ENCODE measurements at regions not wholly inside any gene's neighbourhood (a gene's known extent, or its start where the extent isn't known, plus 50 kb on each side); places are given as distances from the start of the nearest gene placed in this dataset.

DNA sequence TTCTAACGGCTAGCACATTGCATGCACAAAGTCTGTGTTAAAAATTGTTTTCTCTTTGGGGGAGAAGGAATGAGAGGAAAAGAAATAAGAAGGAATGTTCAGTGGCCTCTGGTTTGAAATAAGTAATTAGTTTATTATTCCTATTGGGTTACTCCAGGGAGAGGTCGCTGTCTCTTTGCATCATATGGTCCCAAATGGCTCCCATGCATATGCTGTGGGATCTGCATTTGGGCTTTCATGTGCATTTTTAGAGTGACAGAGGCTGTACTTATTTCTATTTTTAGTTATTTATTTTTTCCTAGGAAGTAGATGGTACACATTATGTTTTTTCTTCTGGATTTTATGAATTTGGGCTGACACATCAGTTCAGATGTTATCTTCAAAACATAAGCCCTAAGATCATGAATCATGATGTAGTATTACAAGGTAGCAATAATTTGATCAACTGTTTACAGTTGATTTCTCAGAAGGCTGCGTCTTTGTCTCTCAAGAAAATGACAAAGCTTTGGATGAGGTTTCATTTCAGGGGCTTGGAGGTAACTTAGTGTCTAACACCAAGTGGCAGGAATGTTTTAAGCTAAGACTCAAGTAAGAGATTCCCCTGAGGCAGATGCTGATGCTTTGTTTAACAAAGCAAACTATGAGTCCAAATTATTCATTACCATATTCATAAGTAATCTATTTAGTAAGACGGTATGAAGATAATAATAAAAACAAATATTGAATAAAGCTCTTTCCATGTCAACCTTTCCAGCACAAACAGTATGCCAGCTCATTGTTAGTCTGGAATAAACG, 247.7 kb downstream of the NSUN3 start:
- no peaks in the 10 kb centered on the region for H3K79me2 ChIP-seq (ENCODE audit: low read depth)
- H3K4me1 Mint-ChIP-seq: peaks cover 8% of the 10 kb centered on the region
- no peak overlapping the region for H3K4me3 Mint-ChIP-seq

DNA sequence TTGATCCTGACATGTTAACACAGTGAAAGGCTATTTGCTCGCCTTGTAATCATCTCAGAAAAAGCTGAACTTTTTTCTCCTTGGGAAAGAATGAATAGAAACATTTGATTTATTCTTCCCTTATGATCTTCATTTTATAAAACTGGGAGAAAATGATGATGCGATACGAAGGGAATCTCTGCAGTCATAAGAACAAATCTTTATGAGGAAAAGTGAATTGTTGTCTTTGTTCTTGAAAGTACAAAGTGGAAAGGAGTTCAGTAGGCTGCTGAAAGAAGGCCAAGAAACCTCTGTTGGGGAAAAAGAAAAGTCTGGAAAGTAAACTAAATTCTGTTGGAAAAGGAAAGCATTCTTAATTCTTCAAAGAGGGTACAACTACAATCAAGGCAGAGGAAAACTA, 248.8 kb downstream of the NSUN3 start:
- Mint-ChIP-seq H3K27ac (no peak overlapping the region), H3K9me3 (no peaks in the 10 kb centered on the region), H3K27me3 (ENCODE audit: insufficient read depth, low read depth) (peaks cover 5% of the 10 kb centered on the region), H3K36me3 (no peaks in the 10 kb centered on the region), H3K4me1 (no peaks in the 10 kb centered on the region), H3K4me3 (no peak overlapping the region)
- no peaks in the 10 kb centered on the region for H3K27me3 ChIP-seq
- DNase-seq (ENCODE audit: low spot score): no peak
- no peak overlapping the region for H3K4me3 ChIP-seq
- H3K27ac ChIP-seq: no peak overlapping the region
- no peaks in the 10 kb centered on the region for H3K36me3 ChIP-seq
- H4K20me1 ChIP-seq (ENCODE audit: low read depth): no peaks in the 10 kb centered on the region
- H3K9ac ChIP-seq: no peak overlapping the region
- TF ChIP-seq EZH2 (IDR thresholded peaks at IDR 0.05) (no peak), EZH2phosphoT487 (IDR thresholded peaks at IDR 0.05) (no peak)
- no peaks in the 10 kb centered on the region for H3K9me3 ChIP-seq (ENCODE audit: low read depth)
- no peaks in the 10 kb centered on the region for H3K4me1 ChIP-seq
- H3F3A ChIP-seq (ENCODE audit: low read depth): no peaks in the 10 kb centered on the region
- H2AFZ ChIP-seq (replicated peaks): no peak overlapping the region
- H3K79me2 ChIP-seq (ENCODE audit: low read depth): no peaks in the 10 kb centered on the region
- no peak overlapping the region for H3K4me2 ChIP-seq

More for the DNA sequence above, 247.7 kb downstream of the NSUN3 start:
- Histone ChIP-seq H3F3A (ENCODE audit: low read depth) (peaks cover 7% of the 10 kb centered on the region), H4K20me1 (ENCODE audit: low read depth) (no peaks in the 10 kb centered on the region), H3K9ac (no peak overlapping the region), H3K9me3 (ENCODE audit: low read depth) (no peaks in the 10 kb centered on the region), H3K4me3 (no peak overlapping the region), H3K27me3 (no peaks in the 10 kb centered on the region), H3K36me3 (no peaks in the 10 kb centered on the region), H2AFZ (replicated peaks) (no peak overlapping the region), H3K4me2 (no peak overlapping the region), H3K27ac (no peak overlapping the region), H3K4me1 (peaks cover 7% of the 10 kb centered on the region)
- no peaks in the 10 kb centered on the region for H3K36me3 Mint-ChIP-seq
- TF ChIP-seq EZH2phosphoT487 (IDR thresholded peaks at IDR 0.05): no peak
- TF ChIP-seq, protein P1, sequence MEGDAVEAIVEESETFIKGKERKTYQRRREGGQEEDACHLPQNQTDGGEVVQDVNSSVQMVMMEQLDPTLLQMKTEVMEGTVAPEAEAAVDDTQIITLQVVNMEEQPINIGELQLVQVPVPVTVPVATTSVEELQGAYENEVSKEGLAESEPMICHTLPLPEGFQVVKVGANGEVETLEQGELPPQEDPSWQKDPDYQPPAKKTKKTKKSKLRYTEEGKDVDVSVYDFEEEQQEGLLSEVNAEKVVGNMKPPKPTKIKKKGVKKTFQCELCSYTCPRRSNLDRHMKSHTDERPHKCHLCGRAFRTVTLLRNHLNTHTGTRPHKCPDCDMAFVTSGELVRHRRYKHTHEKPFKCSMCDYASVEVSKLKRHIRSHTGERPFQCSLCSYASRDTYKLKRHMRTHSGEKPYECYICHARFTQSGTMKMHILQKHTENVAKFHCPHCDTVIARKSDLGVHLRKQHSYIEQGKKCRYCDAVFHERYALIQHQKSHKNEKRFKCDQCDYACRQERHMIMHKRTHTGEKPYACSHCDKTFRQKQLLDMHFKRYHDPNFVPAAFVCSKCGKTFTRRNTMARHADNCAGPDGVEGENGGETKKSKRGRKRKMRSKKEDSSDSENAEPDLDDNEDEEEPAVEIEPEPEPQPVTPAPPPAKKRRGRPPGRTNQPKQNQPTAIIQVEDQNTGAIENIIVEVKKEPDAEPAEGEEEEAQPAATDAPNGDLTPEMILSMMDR (IDR thresholded peaks at IDR 0.05): no peak
- TF ChIP-seq EZH2 (IDR thresholded peaks at IDR 0.05): no peak
- no peak for DNase-seq (ENCODE audit: low spot score)
- no peaks in the 10 kb centered on the region for H3K9me3 Mint-ChIP-seq
- H3K27ac Mint-ChIP-seq: no peak overlapping the region
- peaks cover 5% of the 10 kb centered on the region for H3K27me3 Mint-ChIP-seq (ENCODE audit: insufficient read depth, low read depth)

DNA sequence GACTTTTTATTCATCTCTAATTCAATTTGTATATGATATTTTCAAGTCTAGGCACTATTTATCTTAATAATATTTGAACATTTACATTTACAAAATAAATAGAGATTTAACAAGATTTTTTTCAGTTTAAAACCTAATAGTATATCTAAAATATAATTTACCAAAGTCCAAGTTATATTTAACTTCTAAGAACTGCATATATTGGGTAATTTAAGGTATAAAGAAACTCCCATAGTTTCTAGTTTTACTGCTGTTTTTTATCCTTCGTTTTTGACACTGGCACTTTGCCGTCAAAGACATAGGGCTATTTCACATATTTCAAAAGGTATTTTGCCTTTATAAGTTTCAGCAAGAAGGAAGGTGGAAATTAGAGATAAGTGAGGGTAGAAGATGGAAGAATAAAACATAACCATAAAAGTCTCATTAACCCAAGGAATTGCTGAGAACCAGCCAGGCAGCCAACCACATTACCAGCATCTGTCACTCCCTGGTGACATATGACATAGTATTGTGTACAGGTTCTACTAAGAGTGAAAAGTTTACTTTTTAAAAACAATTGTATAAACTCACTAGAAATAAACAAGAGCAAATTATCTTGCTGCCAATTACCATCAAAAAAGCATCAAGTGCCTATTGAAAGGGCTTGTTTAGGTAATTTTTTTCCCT, 251.5 kb downstream of the NSUN3 start:
- Histone ChIP-seq H3K27ac (no peak overlapping the region), H4K20me1 (ENCODE audit: low read depth) (no peaks in the 10 kb centered on the region), H3F3A (ENCODE audit: low read depth) (no peaks in the 10 kb centered on the region), H2AFZ (replicated peaks) (no peak overlapping the region), H3K9ac (no peak overlapping the region), H3K4me1 (no peaks in the 10 kb centered on the region), H3K9me3 (ENCODE audit: low read depth) (no peaks in the 10 kb centered on the region), H3K4me2 (no peak overlapping the region), H3K79me2 (ENCODE audit: low read depth) (no peaks in the 10 kb centered on the region), H3K4me3 (no peak overlapping the region), H3K27me3 (no peaks in the 10 kb centered on the region), H3K36me3 (no peaks in the 10 kb centered on the region)
- no peaks in the 10 kb centered on the region for H3K4me1 Mint-ChIP-seq
- H3K4me3 Mint-ChIP-seq: no peak overlapping the region
- H3K36me3 Mint-ChIP-seq: no peaks in the 10 kb centered on the region
- no peaks in the 10 kb centered on the region for H3K9me3 Mint-ChIP-seq
- no peak for TF ChIP-seq EZH2phosphoT487 (IDR thresholded peaks at IDR 0.05)
- TF ChIP-seq, protein P1 (IDR thresholded peaks at IDR 0.05): no peak
- TF ChIP-seq EZH2 (IDR thresholded peaks at IDR 0.05): no peak
- H3K27me3 Mint-ChIP-seq (ENCODE audit: insufficient read depth, low read depth): no peaks in the 10 kb centered on the region
- no peak for DNase-seq (ENCODE audit: low spot score)
- H3K27ac Mint-ChIP-seq: no peak overlapping the region

DNA sequence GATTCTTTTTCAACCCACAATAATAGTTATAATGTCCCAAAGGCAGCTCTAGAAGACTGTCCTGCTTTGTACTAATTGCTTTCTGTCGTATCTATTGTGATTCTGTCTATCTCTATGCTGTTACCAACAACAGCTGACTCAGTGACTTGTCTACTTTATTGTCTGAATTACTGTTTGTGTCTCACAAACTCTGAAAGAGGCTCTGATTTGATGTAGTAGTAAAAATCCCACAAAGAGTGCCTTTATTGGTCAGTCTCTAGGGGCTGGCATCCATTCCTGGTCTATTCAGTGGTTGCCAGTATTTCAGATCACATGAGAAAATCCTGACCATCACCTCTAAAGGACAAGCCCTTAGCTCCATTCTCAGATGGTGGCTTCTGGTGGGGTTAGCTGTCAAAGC, 254.2 kb downstream of the NSUN3 start:
- no peaks in the 10 kb centered on the region for H3K9me3 ChIP-seq (ENCODE audit: low read depth)
- no peaks in the 10 kb centered on the region for H3K27me3 Mint-ChIP-seq (ENCODE audit: insufficient read depth, low read depth)
- H3K4me1 ChIP-seq: no peaks in the 10 kb centered on the region
- H3F3A ChIP-seq (ENCODE audit: low read depth): no peaks in the 10 kb centered on the region
- H3K4me1 Mint-ChIP-seq: no peaks in the 10 kb centered on the region
- H3K4me2 ChIP-seq: no peak overlapping the region
- no peak overlapping the region for H2AFZ ChIP-seq (replicated peaks)
- H3K27ac ChIP-seq: no peak overlapping the region
- H3K4me3 Mint-ChIP-seq: no peak overlapping the region
- no peaks in the 10 kb centered on the region for H3K9me3 Mint-ChIP-seq
- no peaks in the 10 kb centered on the region for H3K27me3 ChIP-seq
- H4K20me1 ChIP-seq (ENCODE audit: low read depth): no peaks in the 10 kb centered on the region
- H3K9ac ChIP-seq: no peak overlapping the region
- H3K79me2 ChIP-seq (ENCODE audit: low read depth): no peaks in the 10 kb centered on the region
- no peaks in the 10 kb centered on the region for H3K36me3 Mint-ChIP-seq
- H3K4me3 ChIP-seq: no peak overlapping the region
- no peak overlapping the region for H3K27ac Mint-ChIP-seq
- TF ChIP-seq, protein P1 (IDR thresholded peaks at IDR 0.05): no peak
- TF ChIP-seq EZH2 (IDR thresholded peaks at IDR 0.05) (no peak), EZH2phosphoT487 (IDR thresholded peaks at IDR 0.05) (no peak)
- no peaks in the 10 kb centered on the region for H3K36me3 ChIP-seq
- no peak for DNase-seq (ENCODE audit: low spot score)

All from neural progenitor cell (in vitro differentiated cells).